ENCODE measurements at regions not wholly inside any gene's neighbourhood (a gene's known extent, or its start where the extent isn't known, plus 50 kb on each side); places are given as distances from the start of the nearest gene placed in this dataset.

- Histone ChIP-seq H3K27me3 (replicated peaks; ENCODE audit: insufficient read depth) (no peaks in the 10 kb centered on the region), H3K27ac (no peak overlapping the region), H3K9me3 (no peaks in the 10 kb centered on the region), H3K4me1 (replicated peaks) (peaks cover 9% of the 10 kb centered on the region), H3K36me3 (no peaks in the 10 kb centered on the region), H3K4me3 (no peak overlapping the region)
- no peak for DNase-seq (ENCODE audit: low spot score)
- TF ChIP-seq POLR2AphosphoS5 (IDR thresholded peaks at IDR 0.05) (no peak), POLR2A (IDR thresholded peaks at IDR 0.05) (no peak), CTCF (IDR thresholded peaks at IDR 0.05) (no peak)
- 51% methylated on average over 5 of the region's 5 CpGs for WGBS
- intact Hi-C loops (cut with DNase I), result no loop called here
Measured at GRCh38 chr15:35320158-35320780, 225.7 kb downstream of the DPH6 start.

DNA sequence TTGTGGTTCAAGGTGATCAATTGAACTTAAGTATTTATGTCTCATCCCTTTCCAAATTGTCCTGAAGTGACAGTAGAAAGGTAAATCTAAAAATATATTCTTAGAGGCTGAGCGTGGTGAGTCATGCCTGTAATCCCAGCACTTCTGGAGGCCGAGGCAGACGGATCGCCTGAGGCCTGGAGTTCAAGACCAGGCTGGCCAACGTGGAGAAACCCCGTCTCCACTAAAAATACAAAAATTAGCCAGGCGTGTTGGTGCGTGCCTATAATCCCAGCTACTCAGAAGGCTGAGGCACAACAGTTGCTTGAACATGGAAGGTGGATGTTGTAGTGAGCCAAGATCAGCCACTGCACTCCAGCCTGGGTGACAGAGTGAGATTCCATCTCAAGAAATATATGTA is 226.6 kb downstream of the DPH6 start:
- no peaks in the 10 kb centered on the region for H3K27me3 ChIP-seq (replicated peaks; ENCODE audit: insufficient read depth)
- no peak overlapping the region for H3K27ac ChIP-seq
- no peaks in the 10 kb centered on the region for H3K36me3 ChIP-seq
- intact Hi-C loops (cut with DNase I), result no loop called here
- TF ChIP-seq POLR2A (IDR thresholded peaks at IDR 0.05), result no peak
- no peak for TF ChIP-seq POLR2AphosphoS5 (IDR thresholded peaks at IDR 0.05)
- no peak for TF ChIP-seq CTCF (IDR thresholded peaks at IDR 0.05)
- DNase-seq (ENCODE audit: low spot score), result no peak
- peaks cover 3% of the 10 kb centered on the region for H3K4me1 ChIP-seq (replicated peaks)
- H3K4me3 ChIP-seq, result no peak overlapping the region
- 78% methylated on average over 8 of the region's 8 CpGs for WGBS
- no peaks in the 10 kb centered on the region for H3K9me3 ChIP-seq

- TF ChIP-seq CTCF (IDR thresholded peaks at IDR 0.05), result no peak
- TF ChIP-seq POLR2A (IDR thresholded peaks at IDR 0.05), result no peak
- no peak for TF ChIP-seq POLR2AphosphoS5 (IDR thresholded peaks at IDR 0.05)
- Histone ChIP-seq H3K9me3 (no peaks in the 10 kb centered on the region), H3K36me3 (no peaks in the 10 kb centered on the region), H3K4me1 (replicated peaks) (peaks cover 3% of the 10 kb centered on the region), H3K27me3 (replicated peaks; ENCODE audit: insufficient read depth) (no peaks in the 10 kb centered on the region), H3K4me3 (no peak overlapping the region), H3K27ac (no peak overlapping the region)
- intact Hi-C loops (cut with DNase I), result no loop called here
- DNase-seq (ENCODE audit: low spot score), result no peak
Measured at GRCh38 chr15:35317217-35317616, 228.7 kb downstream of the DPH6 start.

GRCh38 chr15:35312344-35312743 is 227.2 kb upstream of the NANOGP8 start:
- no peaks in the 10 kb centered on the region for H3K27me3 ChIP-seq (replicated peaks; ENCODE audit: insufficient read depth)
- intact Hi-C loops (cut with DNase I), result no loop called here
- H3K9me3 ChIP-seq, result no peaks in the 10 kb centered on the region
- TF ChIP-seq CTCF (IDR thresholded peaks at IDR 0.05), result no peak
- no peak for TF ChIP-seq POLR2AphosphoS5 (IDR thresholded peaks at IDR 0.05)
- TF ChIP-seq POLR2A (IDR thresholded peaks at IDR 0.05), result no peak
- H3K27ac ChIP-seq, result no peak overlapping the region
- no peaks in the 10 kb centered on the region for H3K36me3 ChIP-seq
- WGBS, result 67% methylated on average over 1 of the region's 1 CpG
- no peak overlapping the region for H3K4me3 ChIP-seq
- DNase-seq (ENCODE audit: low spot score), result no peak
- H3K4me1 ChIP-seq (replicated peaks), result no peaks in the 10 kb centered on the region

- no peaks in the 10 kb centered on the region for H3K27me3 ChIP-seq (replicated peaks; ENCODE audit: insufficient read depth)
- intact Hi-C loops (cut with DNase I), result no loop called here
- DNase-seq (ENCODE audit: low spot score), result no peak
- no peaks in the 10 kb centered on the region for H3K4me1 ChIP-seq (replicated peaks)
- no peaks in the 10 kb centered on the region for H3K36me3 ChIP-seq
- H3K9me3 ChIP-seq, result no peaks in the 10 kb centered on the region
- TF ChIP-seq CTCF (IDR thresholded peaks at IDR 0.05) (no peak), POLR2AphosphoS5 (IDR thresholded peaks at IDR 0.05) (no peak)
- WGBS, result 38% methylated on average over 3 of the region's 3 CpGs
- H3K4me3 ChIP-seq, result no peak overlapping the region
- H3K27ac ChIP-seq, result no peak overlapping the region
Measured at GRCh38 chr15:35311615-35312014, 226.5 kb upstream of the NANOGP8 start.

Measured in prostate gland (tissue), 2 donors.